Fibroblast of upper back skin (primary cell): ENCODE measurements at regions not wholly inside any gene's neighbourhood (a gene's known extent, or its start where the extent isn't known, plus 50 kb on each side); places are given as distances from the start of the nearest gene placed in this dataset.
A peak's percentile ranks its signal among the peaks of the same experiment; 100 is the strongest.
"Not testable (repeated sequence)": the region's sequence is repeated elsewhere in the genome, so short reads cannot be mapped to it uniquely, and the experiment has no call there.

ENCODE experiments used
- DNase-seq: peaks from one replicate; pipeline ENCODE4 v3.0.0-alpha.2; 2013

GRCh38 chr12:73585136-73585535 is 952.5 kb upstream of the ATXN7L3B start:
- DNase-seq: no peak

GRCh38 chr12:73589220-73589619 is 948.4 kb upstream of the ATXN7L3B start:
- DNase-seq: no peak

- DNase-seq: peak; percentile 2
Observed at GRCh38 chr12:73598626-73599025, 939.0 kb upstream of the ATXN7L3B start.

- no peak for DNase-seq
Observed at GRCh38 chr12:73599268-73599667, 938.4 kb upstream of the ATXN7L3B start.

GRCh38 chr12:73605925-73606324 is 931.7 kb upstream of the ATXN7L3B start:
- not testable (repeated sequence) for DNase-seq

- no peak for DNase-seq
Observed at GRCh38 chr12:73612551-73612950, 925.1 kb upstream of the ATXN7L3B start.

- DNase-seq: no peak
Observed at GRCh38 chr12:73623421-73623820, 914.2 kb upstream of the ATXN7L3B start.

- DNase-seq: no peak
Observed at GRCh38 chr12:73625226-73625625, 912.4 kb upstream of the ATXN7L3B start.

- DNase-seq: no peak
Observed at GRCh38 chr12:73629171-73629570, 908.5 kb upstream of the ATXN7L3B start.

- no peak for DNase-seq
Observed at GRCh38 chr12:73629893-73630831, 907.5 kb upstream of the ATXN7L3B start.

- DNase-seq: no peak
Observed at GRCh38 chr12:73632191-73632590, 905.4 kb upstream of the ATXN7L3B start.

GRCh38 chr12:73632661-73633060 is 905.0 kb upstream of the ATXN7L3B start:
- no peak for DNase-seq

GRCh38 chr12:73639397-73639796 is 898.2 kb upstream of the ATXN7L3B start:
- not testable (repeated sequence) for DNase-seq

GRCh38 chr12:73656375-73656774 is 881.3 kb upstream of the ATXN7L3B start:
- no peak for DNase-seq

GRCh38 chr12:73659802-73660201 is 877.8 kb upstream of the ATXN7L3B start:
- DNase-seq: no peak

- DNase-seq: no peak
Observed at GRCh38 chr12:73665193-73665592, 872.4 kb upstream of the ATXN7L3B start.

GRCh38 chr12:73671550-73671949 is 866.1 kb upstream of the ATXN7L3B start:
- not testable (repeated sequence) for DNase-seq

- DNase-seq: no peak
Observed at GRCh38 chr12:73677520-73678291, 859.9 kb upstream of the ATXN7L3B start.

- no peak for DNase-seq
Observed at GRCh38 chr12:73678335-73678734, 859.3 kb upstream of the ATXN7L3B start.

GRCh38 chr12:73699318-73699717 is 838.3 kb upstream of the ATXN7L3B start:
- no peak for DNase-seq

GRCh38 chr12:73714655-73715054 is 823.0 kb upstream of the ATXN7L3B start:
- DNase-seq: no peak

- DNase-seq: not testable (repeated sequence)
Observed at GRCh38 chr12:73716143-73716542, 821.5 kb upstream of the ATXN7L3B start.

- no peak for DNase-seq
Observed at GRCh38 chr12:73719223-73719622, 818.4 kb upstream of the ATXN7L3B start.

GRCh38 chr12:73726881-73727280 is 810.8 kb upstream of the ATXN7L3B start:
- DNase-seq: no peak
